ENCODE measurements at regions not wholly inside any gene's neighbourhood (a gene's known extent, or its start where the extent isn't known, plus 50 kb on each side); places are given as distances from the start of the nearest gene placed in this dataset.

- Histone ChIP-seq H3K9me3 (no peaks in the 10 kb centered on the region), H3K27me3 (no peaks in the 10 kb centered on the region), H3K4me3 (no peak overlapping the region), H3K27ac (no peak overlapping the region), H3K36me3 (ENCODE audit: low read depth, missing control alignments) (no peaks in the 10 kb centered on the region), H3K4me1 (no peaks in the 10 kb centered on the region)
- intact Hi-C loops (cut with DNase I; ENCODE audit: low total_unique reads), result no loop called here
- no peak for TF ChIP-seq POLR2A (IDR thresholded peaks at IDR 0.05)
- no peak for TF ChIP-seq CTCF (IDR thresholded peaks at IDR 0.05)
- 72 to 78% methylated on average over 9 of the region's 9 CpGs for WGBS, 2 donors
- DNase-seq, result no peak
These were observed 236.3 kb downstream of the COL4A1 start for GRCh38 chr13:110070511-110071120.

- no peak for DNase-seq
- H3K36me3 ChIP-seq (ENCODE audit: low read depth, missing control alignments), result no peaks in the 10 kb centered on the region
- intact Hi-C loops (cut with DNase I; ENCODE audit: low total_unique reads), result no loop called here
- H3K4me3 ChIP-seq, result no peak overlapping the region
- H3K4me1 ChIP-seq, result no peaks in the 10 kb centered on the region
- no peak for TF ChIP-seq POLR2A (IDR thresholded peaks at IDR 0.05)
- TF ChIP-seq CTCF (IDR thresholded peaks at IDR 0.05), result no peak
- H3K27me3 ChIP-seq, result no peaks in the 10 kb centered on the region
- H3K9me3 ChIP-seq, result no peaks in the 10 kb centered on the region
- H3K27ac ChIP-seq, result no peak overlapping the region
- WGBS, 2 donors, result 51 to 53% methylated on average over 4 of the region's 4 CpGs
These were observed 236.9 kb downstream of the COL4A1 start for GRCh38 chr13:110070046-110070445.

- Histone ChIP-seq H3K4me3 (no peak overlapping the region), H3K27me3 (no peaks in the 10 kb centered on the region), H3K36me3 (ENCODE audit: low read depth, missing control alignments) (no peaks in the 10 kb centered on the region), H3K9me3 (no peaks in the 10 kb centered on the region), H3K4me1 (no peaks in the 10 kb centered on the region), H3K27ac (no peak overlapping the region)
- intact Hi-C loops (cut with DNase I; ENCODE audit: low total_unique reads), result no loop called here
- 76 to 86% methylated on average over 3 of the region's 3 CpGs for WGBS, 2 donors
- DNase-seq, result no peak
- no peak for TF ChIP-seq CTCF (IDR thresholded peaks at IDR 0.05)
- TF ChIP-seq POLR2A (IDR thresholded peaks at IDR 0.05), result no peak
These were observed 238.8 kb downstream of the COL4A1 start for GRCh38 chr13:110068176-110068473.

- H3K27ac ChIP-seq, result no peak overlapping the region
- TF ChIP-seq CTCF (IDR thresholded peaks at IDR 0.05) (no peak), POLR2A (IDR thresholded peaks at IDR 0.05) (no peak)
- no peaks in the 10 kb centered on the region for H3K9me3 ChIP-seq
- 87 to 89% methylated on average over 6 of the region's 6 CpGs for WGBS, 2 donors
- no peaks in the 10 kb centered on the region for H3K4me1 ChIP-seq
- DNase-seq, result no peak
- H3K36me3 ChIP-seq (ENCODE audit: low read depth, missing control alignments), result no peaks in the 10 kb centered on the region
- H3K27me3 ChIP-seq, result no peaks in the 10 kb centered on the region
- H3K4me3 ChIP-seq, result no peak overlapping the region
- intact Hi-C loops (cut with DNase I; ENCODE audit: low total_unique reads), result no loop called here
These were observed 239.4 kb downstream of the COL4A1 start for GRCh38 chr13:110067355-110068175.

GRCh38 chr13:110065780-110066179 is 241.2 kb downstream of the COL4A1 start:
- TF ChIP-seq CTCF (IDR thresholded peaks at IDR 0.05), result no peak
- no peak for TF ChIP-seq POLR2A (IDR thresholded peaks at IDR 0.05)
- Histone ChIP-seq H3K9me3 (no peaks in the 10 kb centered on the region), H3K4me3 (no peak overlapping the region), H3K27ac (no peak overlapping the region), H3K36me3 (ENCODE audit: low read depth, missing control alignments) (no peaks in the 10 kb centered on the region), H3K27me3 (no peaks in the 10 kb centered on the region), H3K4me1 (no peaks in the 10 kb centered on the region)
- 87 to 94% methylated on average over 9 of the region's 9 CpGs for WGBS, 2 donors
- no peak for DNase-seq
- intact Hi-C loops (cut with DNase I; ENCODE audit: low total_unique reads), result no loop called here
